SK-N-SH (cell line): ENCODE measurements at regions not wholly inside any gene's neighbourhood (a gene's known extent, or its start where the extent isn't known, plus 50 kb on each side); places are given as distances from the start of the nearest gene placed in this dataset.

Source experiments
- CTCF ChIA-PET: fragments of 300-600, 350-600 bp; formaldehyde crosslinking; extraction: SDS; loops from one replicate; lab custom pipeline; 2021; lab: Yijun Ruan, JAX
- POLR2A ChIA-PET: fragments of 350-600 bp; sonication (Branson Sonifier 250); formaldehyde crosslinking; extraction: SDS; loops from one replicate; lab custom pipeline; 2020; ENCODE audit warnings: antibody characterized with exemption, inconsistent platforms; lab: Yijun Ruan, JAX
- DNase-seq: peaks from one replicate; pipeline ENCODE4 v3.0.0; 2012
- H2AFZ ChIP-seq: fragments of 200-600 bp; sonication (generic); 2 replicates; pipeline ENCODE4 v1.8.1; 2016; ENCODE audit warnings: antibody characterized with exemption, mild to moderate bottlenecking, low read depth
- H3F3A ChIP-seq: fragments of 200-600 bp; sonication (generic); replicated peaks from 2 replicates; pipeline ENCODE3; 2016; ENCODE audit warnings: antibody characterized with exemption, mild to moderate bottlenecking; ENCODE audit not compliant: insufficient read depth
- H3K27ac ChIP-seq, 2 experiments: fragments of 200-500 bp in 1 of 2; fragments of 200-600 bp in 1 of 2; sonication (Bioruptor generic) in 1 of 2; sonication (generic), shearing (Covaris generic) in 1 of 2; 2 replicates each; pipeline versions ENCODE4 v1.5.1 to v1.6.1; 2014 to 2016; ENCODE audit warnings: low read depth in 2 of 2, inconsistent platforms in 1 of 2, low read length in 1 of 2, mild to moderate bottlenecking in 1 of 2, mixed read lengths in 1 of 2
- H3K27me3 ChIP-seq: fragments of 200-600 bp; sonication (generic), shearing (Covaris generic); 2 replicates; pipeline ENCODE4 v1.6.1; 2016; ENCODE audit warnings: mixed run types; ENCODE audit not compliant: insufficient read depth
- H3K36me3 ChIP-seq, 2 experiments: fragments of 200-500 bp in 1 of 2; fragments of 200-600 bp in 1 of 2; sonication (Bioruptor generic) in 1 of 2; sonication (generic) in 1 of 2; replicated peaks in 1 of 2; 2 replicates each; pipeline versions ENCODE3 to v1.5.1; 2014 to 2016; ENCODE audit warnings: low read length in 1 of 2, mild to moderate bottlenecking in 1 of 2; ENCODE audit not compliant: insufficient read depth in 2 of 2, control insufficient read depth in 1 of 2
- H3K4me1 ChIP-seq, 2 experiments: fragments of 200-500 bp in 1 of 2; fragments of 200-600 bp in 1 of 2; sonication (Bioruptor generic) in 1 of 2; sonication (generic), shearing (Covaris generic) in 1 of 2; 2 replicates each; pipeline versions ENCODE4 v1.5.1 to v1.6.1; 2014 to 2016; ENCODE audit warnings: low read depth in 1 of 2, low read length in 1 of 2, mixed run types in 1 of 2; ENCODE audit not compliant: insufficient read depth in 2 of 2, control insufficient read depth in 1 of 2
- H3K4me2 ChIP-seq: fragments of 200-600 bp; sonication (generic), shearing (Covaris generic); 2 replicates; pipeline ENCODE4 v1.6.1; 2017; ENCODE audit warnings: mixed run types
- H3K4me3 ChIP-seq, 2 experiments: fragments of 200-500 bp in 1 of 2; fragments of 200-600 bp in 1 of 2; sonication (Bioruptor generic) in 1 of 2; sonication (generic), shearing (Covaris generic) in 1 of 2; 2 replicates each; pipeline versions ENCODE4 v1.5.1 to v1.8.1; 2014 to 2016; ENCODE audit warnings: low read depth in 2 of 2, inconsistent platforms in 1 of 2, low read length in 1 of 2, mild to moderate bottlenecking in 1 of 2, mixed read lengths in 1 of 2, moderate library complexity in 1 of 2
- H3K79me2 ChIP-seq: fragments of 200-600 bp; sonication (generic); 2 replicates; pipeline ENCODE4 v1.8.1; 2017; ENCODE audit warnings: mild to moderate bottlenecking; ENCODE audit not compliant: insufficient read depth
- H3K9ac ChIP-seq: fragments of 200-600 bp; sonication (generic); 2 replicates; pipeline ENCODE4 v1.6.1; 2017; ENCODE audit warnings: mixed run types
- H3K9me2 ChIP-seq: fragments of 200-600 bp; sonication (generic); 2 replicates; pipeline ENCODE4 v1.6.1; 2017; ENCODE audit warnings: mixed run types
- H3K9me3 ChIP-seq: fragments of 200-600 bp; sonication (generic); 2 replicates; pipeline ENCODE4 v1.6.1; 2017; ENCODE audit warnings: mixed run types, mild to moderate bottlenecking, moderate library complexity
- H4K20me1 ChIP-seq: fragments of 200-600 bp; sonication (generic); 2 replicates; pipeline ENCODE4 v1.6.1; 2017; ENCODE audit warnings: mild to moderate bottlenecking, mixed run types; ENCODE audit not compliant: insufficient read depth
- CTCF ChIP-seq: fragments of 200-600 bp; sonication (generic); IDR thresholded peaks from 2 replicates; pipeline ENCODE4 v1.6.1; 2017; ENCODE audit warnings: antibody characterized with exemption, mild to moderate bottlenecking, moderate library complexity
- FOSL2 ChIP-seq: IDR thresholded peaks from 2 replicates; pipeline ENCODE4 v1.4.0; 2012; ENCODE audit warnings: low read depth, mild to moderate bottlenecking, moderate library complexity, borderline replicate concordance
- MEF2A ChIP-seq: IDR thresholded peaks from 2 replicates; pipeline ENCODE4 v1.4.0; 2012; ENCODE audit warnings: low read depth, borderline replicate concordance
- NFIC ChIP-seq: IDR thresholded peaks from 2 replicates; pipeline ENCODE4 v1.4.0; 2012; ENCODE audit warnings: borderline replicate concordance
- NRF1 ChIP-seq: IDR thresholded peaks from 2 replicates; pipeline ENCODE4 v1.6.1; 2012; ENCODE audit warnings: low read depth, mild to moderate bottlenecking, low read length
- SIN3A ChIP-seq: IDR thresholded peaks from 2 replicates; pipeline ENCODE4 v1.6.1; 2012; ENCODE audit warnings: low read depth, mild to moderate bottlenecking, low read length, moderate library complexity, borderline replicate concordance
- TAF1 ChIP-seq: IDR thresholded peaks from 2 replicates; pipeline ENCODE4 v1.6.1; 2012; ENCODE audit warnings: low read depth, mild to moderate bottlenecking, low read length, moderate library complexity, borderline replicate concordance
- TCF12 ChIP-seq: IDR thresholded peaks from 2 replicates; pipeline ENCODE4 v1.4.0; 2012
- YY1 ChIP-seq: IDR thresholded peaks from 2 replicates; pipeline ENCODE4 v1.4.0; 2012; ENCODE audit warnings: low read depth, mild to moderate bottlenecking
- WGBS: methylation state at CpG from one replicate; pipeline ENCODE4 v1.1.6; 2017; ENCODE audit warnings: low lambda C conversion rate; 5-methylcytosine and 5-hydroxymethylcytosine counted together
- TF ChIP-seq, protein P1 (sequence below): IDR thresholded peaks from 2 replicates; pipeline ENCODE4 v1.4.0; 2012; ENCODE audit warnings: low read depth, borderline replicate concordance
- TF ChIP-seq, protein P2 (sequence below): fragments of 150-350 bp; IDR thresholded peaks from 2 replicates; pipeline ENCODE4 v1.6.1; 2016; ENCODE audit warnings: mild to moderate bottlenecking, low read depth, low read length
- TF ChIP-seq, protein P3 (sequence below): IDR thresholded peaks from 2 replicates; pipeline ENCODE4 v1.4.0; 2012; ENCODE audit warnings: low read depth, borderline replicate concordance
- TF ChIP-seq, protein P4 (sequence below): fragments of 150-350 bp; IDR thresholded peaks from 2 replicates; pipeline ENCODE4 v1.6.1; 2017; ENCODE audit warnings: antibody characterized with exemption, low read length, low read depth, borderline replicate concordance

- Histone ChIP-seq H3K27ac (no peak overlapping the region), H3K36me3 (no peaks in the 10 kb centered on the region), H4K20me1 (no peaks in the 10 kb centered on the region), H3K27me3 (no peaks in the 10 kb centered on the region), H3K9ac (no peak overlapping the region), H3F3A (peaks cover 12% of the 10 kb centered on the region), H3K4me1 (peaks cover 7 to 30% of the 10 kb centered on the region in 2 experiments; a peak in 2 of 4 replicates), H3K9me3 (no peaks in the 10 kb centered on the region), H3K4me3 (no peak overlapping the region), H3K79me2 (no peaks in the 10 kb centered on the region), H2AFZ (no peak overlapping the region), H3K9me2 (no peaks in the 10 kb centered on the region), H3K4me2 (no peak overlapping the region)
- DNase-seq = no peak
- TF ChIP-seq, protein P1, sequence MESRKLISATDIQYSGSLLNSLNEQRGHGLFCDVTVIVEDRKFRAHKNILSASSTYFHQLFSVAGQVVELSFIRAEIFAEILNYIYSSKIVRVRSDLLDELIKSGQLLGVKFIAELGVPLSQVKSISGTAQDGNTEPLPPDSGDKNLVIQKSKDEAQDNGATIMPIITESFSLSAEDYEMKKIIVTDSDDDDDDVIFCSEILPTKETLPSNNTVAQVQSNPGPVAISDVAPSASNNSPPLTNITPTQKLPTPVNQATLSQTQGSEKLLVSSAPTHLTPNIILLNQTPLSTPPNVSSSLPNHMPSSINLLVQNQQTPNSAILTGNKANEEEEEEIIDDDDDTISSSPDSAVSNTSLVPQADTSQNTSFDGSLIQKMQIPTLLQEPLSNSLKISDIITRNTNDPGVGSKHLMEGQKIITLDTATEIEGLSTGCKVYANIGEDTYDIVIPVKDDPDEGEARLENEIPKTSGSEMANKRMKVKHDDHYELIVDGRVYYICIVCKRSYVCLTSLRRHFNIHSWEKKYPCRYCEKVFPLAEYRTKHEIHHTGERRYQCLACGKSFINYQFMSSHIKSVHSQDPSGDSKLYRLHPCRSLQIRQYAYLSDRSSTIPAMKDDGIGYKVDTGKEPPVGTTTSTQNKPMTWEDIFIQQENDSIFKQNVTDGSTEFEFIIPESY = no peak
- TF ChIP-seq SIN3A (no peak), MEF2A (no peak)
- TF ChIP-seq, protein P2, sequence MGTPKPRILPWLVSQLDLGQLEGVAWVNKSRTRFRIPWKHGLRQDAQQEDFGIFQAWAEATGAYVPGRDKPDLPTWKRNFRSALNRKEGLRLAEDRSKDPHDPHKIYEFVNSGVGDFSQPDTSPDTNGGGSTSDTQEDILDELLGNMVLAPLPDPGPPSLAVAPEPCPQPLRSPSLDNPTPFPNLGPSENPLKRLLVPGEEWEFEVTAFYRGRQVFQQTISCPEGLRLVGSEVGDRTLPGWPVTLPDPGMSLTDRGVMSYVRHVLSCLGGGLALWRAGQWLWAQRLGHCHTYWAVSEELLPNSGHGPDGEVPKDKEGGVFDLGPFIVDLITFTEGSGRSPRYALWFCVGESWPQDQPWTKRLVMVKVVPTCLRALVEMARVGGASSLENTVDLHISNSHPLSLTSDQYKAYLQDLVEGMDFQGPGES = no peak
- TF ChIP-seq, protein P3, sequence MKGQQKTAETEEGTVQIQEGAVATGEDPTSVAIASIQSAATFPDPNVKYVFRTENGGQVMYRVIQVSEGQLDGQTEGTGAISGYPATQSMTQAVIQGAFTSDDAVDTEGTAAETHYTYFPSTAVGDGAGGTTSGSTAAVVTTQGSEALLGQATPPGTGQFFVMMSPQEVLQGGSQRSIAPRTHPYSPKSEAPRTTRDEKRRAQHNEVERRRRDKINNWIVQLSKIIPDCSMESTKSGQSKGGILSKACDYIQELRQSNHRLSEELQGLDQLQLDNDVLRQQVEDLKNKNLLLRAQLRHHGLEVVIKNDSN = no peak
- POLR2A ChIA-PET = no interaction called here
- 74% methylated on average over 2 of the region's 2 CpGs for WGBS
- CTCF ChIA-PET = interaction anchor here (0.9 to 1.5 kb wide), 3 partner anchors 14 to 942 kb away, joined by 3 read pairs; no protein-coding TSS in a partner anchor
These were observed 943.8 kb downstream of the NR2F1-AS1 start for GRCh38 chr5:92637247-92637646.

DNA sequence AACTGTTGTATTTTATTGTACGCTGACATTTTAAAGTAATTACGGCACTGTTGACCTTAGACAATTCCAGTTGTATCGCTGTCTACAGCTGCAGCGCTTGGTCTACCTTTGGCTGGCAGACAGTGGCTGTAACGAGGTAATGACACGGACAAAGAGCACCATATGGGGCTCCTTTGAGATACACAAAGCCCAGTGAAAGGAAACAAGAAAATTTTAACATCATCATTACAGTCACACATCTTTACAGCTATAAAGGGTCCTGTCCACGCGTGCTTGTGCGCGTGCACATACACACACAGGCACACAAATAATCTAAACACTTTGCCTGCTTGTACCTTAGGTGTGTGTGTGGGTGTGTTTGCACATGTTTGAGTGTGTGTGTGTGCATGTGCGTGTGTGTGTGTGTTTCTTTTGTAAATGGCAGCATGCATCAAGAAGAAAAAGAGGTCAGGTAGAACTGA, 946.0 kb downstream of the NR2F1-AS1 start:
- no peak for DNase-seq
- Histone ChIP-seq H3K9me2 (no peaks in the 10 kb centered on the region), H2AFZ (no peak overlapping the region), H3K36me3 (no peaks in the 10 kb centered on the region), H3K27me3 (no peaks in the 10 kb centered on the region), H3K9me3 (no peaks in the 10 kb centered on the region), H4K20me1 (no peaks in the 10 kb centered on the region), H3K4me3 (no peak overlapping the region), H3K9ac (no peak overlapping the region), H3K79me2 (no peaks in the 10 kb centered on the region), H3K27ac (peak overlapping the region in 1 of 2 experiments; percentile 5; a peak in 2 of 4 replicates), H3K4me2 (no peak overlapping the region), H3K4me1 (peaks cover 0 to 13% of the 10 kb centered on the region in 2 experiments; a peak in 2 of 4 replicates), H3F3A (no peaks in the 10 kb centered on the region)
- TF ChIP-seq CTCF (no peak), YY1 (no peak), FOSL2 (no peak), TCF12 (no peak), NRF1 (no peak), NFIC (no peak), SIN3A (no peak), TAF1 (no peak)
- TF ChIP-seq, protein P4, sequence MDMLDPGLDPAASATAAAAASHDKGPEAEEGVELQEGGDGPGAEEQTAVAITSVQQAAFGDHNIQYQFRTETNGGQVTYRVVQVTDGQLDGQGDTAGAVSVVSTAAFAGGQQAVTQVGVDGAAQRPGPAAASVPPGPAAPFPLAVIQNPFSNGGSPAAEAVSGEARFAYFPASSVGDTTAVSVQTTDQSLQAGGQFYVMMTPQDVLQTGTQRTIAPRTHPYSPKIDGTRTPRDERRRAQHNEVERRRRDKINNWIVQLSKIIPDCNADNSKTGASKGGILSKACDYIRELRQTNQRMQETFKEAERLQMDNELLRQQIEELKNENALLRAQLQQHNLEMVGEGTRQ = no peak
- TF ChIP-seq, protein P2 = no peak
- POLR2A ChIA-PET = no interaction called here
- 95% methylated on average over 11 of the region's 11 CpGs for WGBS
- CTCF ChIA-PET = no interaction called here
